Liver (tissue), 3 donors: ENCODE measurements at regions not wholly inside any gene's neighbourhood (a gene's known extent, or its start where the extent isn't known, plus 50 kb on each side); places are given as distances from the start of the nearest gene placed in this dataset.

Experiments used
- CTCF ChIP-seq: fragments of 150-350 bp; IDR thresholded peaks from 2 replicates; pipeline ENCODE4 v1.5.1; 2017; ENCODE audit warnings: improper control_type of control experiment, low read depth, low read length; ENCODE audit not compliant: missing input control
- FOXA2 ChIP-seq: IDR thresholded peaks from 2 replicates; pipeline ENCODE4 v1.6.1; 2016; ENCODE audit warnings: antibody characterized with exemption
- GABPA ChIP-seq, 2 donors: IDR thresholded peaks in 1 of 2; conservative IDR thresholded peaks in 1 of 2; 2 replicates each; pipeline ENCODE4 v1.6.1; 2016; ENCODE audit warnings: antibody characterized with exemption in 2 of 2, mild to moderate bottlenecking in 1 of 2, moderate library complexity in 1 of 2
- HNF4G ChIP-seq: IDR thresholded peaks from 2 replicates; pipeline ENCODE4 v1.6.1; 2016; ENCODE audit warnings: antibody characterized with exemption
- JUND ChIP-seq, 2 donors: IDR thresholded peaks; 2 replicates each; pipeline ENCODE4 v1.6.1; 2016; ENCODE audit warnings: antibody characterized with exemption in 2 of 2
- MAX ChIP-seq: IDR thresholded peaks from 2 replicates; pipeline ENCODE4 v1.6.1; 2016; ENCODE audit warnings: antibody characterized with exemption
- TAF1 ChIP-seq: conservative IDR thresholded peaks from 2 replicates; pipeline ENCODE4 v1.6.1; 2016; ENCODE audit warnings: antibody characterized with exemption, mild to moderate bottlenecking
- YY1 ChIP-seq: IDR thresholded peaks from 2 replicates; pipeline ENCODE4 v1.6.1; 2016; ENCODE audit warnings: antibody characterized with exemption, mild to moderate bottlenecking
- donor health status: healthy.
- donor health status: healthy.

DNA sequence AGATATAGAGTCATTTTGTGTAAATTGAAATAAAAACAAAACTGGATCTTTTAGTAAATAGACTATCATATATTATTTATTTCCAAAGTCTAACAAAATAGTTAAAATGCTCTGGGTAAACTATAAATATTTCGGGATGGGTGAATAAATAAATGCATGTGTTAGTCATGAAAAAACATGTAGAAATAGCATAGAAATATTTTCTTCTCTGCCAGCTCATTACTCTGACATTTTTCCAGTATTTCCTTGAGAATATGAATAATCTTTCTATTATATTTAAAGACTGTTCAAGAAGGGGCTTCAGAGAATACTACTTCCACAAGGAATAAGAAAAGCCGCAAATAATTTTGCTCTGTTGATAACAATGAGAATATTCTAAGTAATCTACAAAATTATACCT is 880.4 kb downstream of the TRIB2 start:
- TF ChIP-seq YY1 (no peak), TAF1 (no peak), CTCF (no peak), MAX (no peak), FOXA2 (no peak), JUND (IDR thresholded peaks at IDR 0.05) (no peak), GABPA (IDR thresholded peaks at IDR 0.05 in 1 of 2, conservative IDR thresholded peaks at IDR 0.05 in 1 of 2) (no peak), HNF4G (no peak)
